H1 (cell line): ENCODE measurements at regions not wholly inside any gene's neighbourhood (a gene's known extent, or its start where the extent isn't known, plus 50 kb on each side); places are given as distances from the start of the nearest gene placed in this dataset.

Source experiments
- GABPA ChIP-seq: IDR thresholded peaks from 2 replicates; pipeline ENCODE4 v1.6.1; 2011; ENCODE audit warnings: mild to moderate bottlenecking, low read length, moderate library complexity, borderline replicate concordance; ENCODE audit not compliant: insufficient read depth
- JUND ChIP-seq: IDR thresholded peaks from 2 replicates; pipeline ENCODE4 v1.6.1; 2011; ENCODE audit warnings: mild to moderate bottlenecking, improper control_type of control experiment, low read length
- POLR2AphosphoS5 ChIP-seq: IDR thresholded peaks from 2 replicates; pipeline ENCODE4 v1.6.1; 2011; ENCODE audit warnings: low read depth, low read length
- RFX5 ChIP-seq: IDR thresholded peaks from 2 replicates; pipeline ENCODE4 v1.6.1; 2011; ENCODE audit warnings: low read depth, low read length, improper control_type of control experiment, borderline replicate concordance
- TEAD4 ChIP-seq: IDR thresholded peaks from 2 replicates; pipeline ENCODE4 v1.6.1; 2012; ENCODE audit warnings: low read depth, low read length, inconsistent platforms, mixed read lengths
- TF ChIP-seq, protein P1 (sequence below), 3 experiments: IDR thresholded peaks; 1 replicate in 2 of 3; 2 replicates in 1 of 3; pipeline versions ENCODE4 v1.5.1 to v1.6.1; 2011; ENCODE audit warnings: low read length in 3 of 3, mild to moderate bottlenecking in 3 of 3, inconsistent platforms in 2 of 3, low read depth in 1 of 3, moderate library complexity in 1 of 3; ENCODE audit not compliant: insufficient read depth in 1 of 3; ENCODE audit errors: control extremely low read depth in 1 of 3

DNA sequence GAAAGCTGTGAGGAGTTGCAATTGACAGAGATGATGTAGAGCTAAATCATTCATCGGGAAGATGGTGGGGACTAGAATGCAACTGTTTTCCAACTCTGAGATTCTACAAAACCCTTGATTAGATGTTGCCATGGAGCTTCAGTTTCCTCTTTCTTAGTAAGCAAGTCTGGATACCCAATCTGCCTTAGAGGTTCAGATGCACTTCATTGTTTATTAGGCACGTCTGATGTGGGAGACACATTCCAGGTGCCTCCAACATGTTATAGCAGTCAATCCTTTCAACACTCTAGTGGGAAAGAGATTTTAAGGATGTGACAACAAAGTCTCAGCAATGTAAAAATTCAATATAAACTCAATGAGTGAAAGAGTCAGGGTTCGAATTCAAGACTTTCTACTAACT is 291.3 kb upstream of the PHYHIPL start:
- TF ChIP-seq POLR2AphosphoS5: no peak
- TF ChIP-seq, protein P1, sequence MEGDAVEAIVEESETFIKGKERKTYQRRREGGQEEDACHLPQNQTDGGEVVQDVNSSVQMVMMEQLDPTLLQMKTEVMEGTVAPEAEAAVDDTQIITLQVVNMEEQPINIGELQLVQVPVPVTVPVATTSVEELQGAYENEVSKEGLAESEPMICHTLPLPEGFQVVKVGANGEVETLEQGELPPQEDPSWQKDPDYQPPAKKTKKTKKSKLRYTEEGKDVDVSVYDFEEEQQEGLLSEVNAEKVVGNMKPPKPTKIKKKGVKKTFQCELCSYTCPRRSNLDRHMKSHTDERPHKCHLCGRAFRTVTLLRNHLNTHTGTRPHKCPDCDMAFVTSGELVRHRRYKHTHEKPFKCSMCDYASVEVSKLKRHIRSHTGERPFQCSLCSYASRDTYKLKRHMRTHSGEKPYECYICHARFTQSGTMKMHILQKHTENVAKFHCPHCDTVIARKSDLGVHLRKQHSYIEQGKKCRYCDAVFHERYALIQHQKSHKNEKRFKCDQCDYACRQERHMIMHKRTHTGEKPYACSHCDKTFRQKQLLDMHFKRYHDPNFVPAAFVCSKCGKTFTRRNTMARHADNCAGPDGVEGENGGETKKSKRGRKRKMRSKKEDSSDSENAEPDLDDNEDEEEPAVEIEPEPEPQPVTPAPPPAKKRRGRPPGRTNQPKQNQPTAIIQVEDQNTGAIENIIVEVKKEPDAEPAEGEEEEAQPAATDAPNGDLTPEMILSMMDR (IDR thresholded peaks at IDR 0.05; ENCODE audit: control extremely low read depth in 1 of 3, insufficient read depth in 1 of 3, low read depth in 1 of 3, low read length in 3 of 3): no peak
- TF ChIP-seq JUND: no peak
- TF ChIP-seq RFX5: no peak
- no peak for TF ChIP-seq GABPA
- TF ChIP-seq TEAD4: no peak
